ENCODE measurements at regions not wholly inside any gene's neighbourhood (a gene's known extent, or its start where the extent isn't known, plus 50 kb on each side); places are given as distances from the start of the nearest gene placed in this dataset.

- H3K27me3 ChIP-seq (ENCODE audit: control insufficient read depth, insufficient read depth, low read length), result no peaks in the 10 kb centered on the region
- TF ChIP-seq CTCF (IDR thresholded peaks at IDR 0.05; ENCODE audit: low read depth, low read length), result peak; percentile 27; the same call in 1 of the 2 replicates
- POLR2A ChIA-PET, result no interaction called here
- CTCF ChIA-PET, result interaction anchor here (1.0 kb wide), 1 partner anchor 394 kb away, joined by 3 read pairs; no protein-coding TSS in a partner anchor
- peaks cover 30% of the 10 kb centered on the region for H3K9me3 ChIP-seq (ENCODE audit: control insufficient read depth, insufficient read depth, low read length)
- no peak overlapping the region for H3K27ac ChIP-seq (ENCODE audit: low read depth, low read length)
- H3K4me3 ChIP-seq (ENCODE audit: low read depth, low read length), result no peak overlapping the region
- no peak for DNase-seq (ENCODE audit: low read depth, low spot score)
Observed at GRCh38 chr10:123573236-123574108, 92.7 kb upstream of the GPR26 start.

- no peak for TF ChIP-seq CTCF (IDR thresholded peaks at IDR 0.05; ENCODE audit: low read depth, low read length)
- Histone ChIP-seq H3K9me3 (ENCODE audit: control insufficient read depth, insufficient read depth, low read length) (peaks cover 30% of the 10 kb centered on the region), H3K4me3 (ENCODE audit: low read depth, low read length) (no peak overlapping the region), H3K27ac (ENCODE audit: low read depth, low read length) (no peak overlapping the region), H3K27me3 (ENCODE audit: control insufficient read depth, insufficient read depth, low read length) (no peaks in the 10 kb centered on the region)
- ChIA-PET CTCF (interaction anchor here (1.0 kb wide), 1 partner anchor 393 kb away, joined by 3 read pairs; no protein-coding TSS in a partner anchor), POLR2A (no interaction called here)
- DNase-seq (ENCODE audit: low read depth, low spot score), result no peak
Observed at GRCh38 chr10:123574109-123574698, 92.0 kb upstream of the GPR26 start.

GRCh38 chr10:123575105-123575504 is 91.0 kb upstream of the GPR26 start:
- no peak for DNase-seq (ENCODE audit: low read depth, low spot score)
- Histone ChIP-seq H3K27me3 (ENCODE audit: control insufficient read depth, insufficient read depth, low read length) (no peaks in the 10 kb centered on the region), H3K4me3 (ENCODE audit: low read depth, low read length) (no peak overlapping the region), H3K27ac (ENCODE audit: low read depth, low read length) (no peak overlapping the region), H3K9me3 (ENCODE audit: control insufficient read depth, insufficient read depth, low read length) (peaks cover 21% of the 10 kb centered on the region)
- TF ChIP-seq CTCF (IDR thresholded peaks at IDR 0.05; ENCODE audit: low read depth, low read length), result no peak
- ChIA-PET POLR2A (no interaction called here), CTCF (no interaction called here)

GRCh38 chr10:123576706-123577105 is 89.4 kb upstream of the GPR26 start:
- DNase-seq (ENCODE audit: low read depth, low spot score), result no peak
- Histone ChIP-seq H3K27me3 (ENCODE audit: control insufficient read depth, insufficient read depth, low read length) (no peaks in the 10 kb centered on the region), H3K27ac (ENCODE audit: low read depth, low read length) (no peak overlapping the region), H3K9me3 (ENCODE audit: control insufficient read depth, insufficient read depth, low read length) (peaks cover 11% of the 10 kb centered on the region), H3K4me3 (ENCODE audit: low read depth, low read length) (no peak overlapping the region)
- TF ChIP-seq CTCF (IDR thresholded peaks at IDR 0.05; ENCODE audit: low read depth, low read length), result no peak
- CTCF ChIA-PET, result interaction anchor here (1.2 kb wide), 1 partner anchor 1011 kb away, joined by 3 read pairs; no protein-coding TSS in a partner anchor
- POLR2A ChIA-PET, result no interaction called here

- ChIA-PET POLR2A (no interaction called here), CTCF (no interaction called here)
- no peaks in the 10 kb centered on the region for H3K27me3 ChIP-seq (ENCODE audit: control insufficient read depth, insufficient read depth, low read length)
- no peak for TF ChIP-seq CTCF (IDR thresholded peaks at IDR 0.05; ENCODE audit: low read depth, low read length)
- DNase-seq (ENCODE audit: low read depth, low spot score), result no peak
- H3K9me3 ChIP-seq (ENCODE audit: control insufficient read depth, insufficient read depth, low read length), result peaks cover 8% of the 10 kb centered on the region
- H3K27ac ChIP-seq (ENCODE audit: low read depth, low read length), result no peak overlapping the region
- H3K4me3 ChIP-seq (ENCODE audit: low read depth, low read length), result no peak overlapping the region
Observed at GRCh38 chr10:123577921-123578461, 88.2 kb upstream of the GPR26 start.

Measured in AG04450 (cell line).